Activated CD8-positive, alpha-beta T cell treated with anti-CD3 and anti-CD28 coated beads for 36 hours (primary cell): ENCODE measurements at regions not wholly inside any gene's neighbourhood (a gene's known extent, or its start where the extent isn't known, plus 50 kb on each side); places are given as distances from the start of the nearest gene placed in this dataset.
"Not testable (repeated sequence)": the region's sequence is repeated elsewhere in the genome, so short reads cannot be mapped to it uniquely, and the experiment has no call there.

Experiments used
- ATAC-seq: fragments of 200-7000 bp; cut with Tn5 transposase; one replicate; pipeline ENCODE4 v1.10.0; 2021; ENCODE audit warnings: mild to moderate bottlenecking, moderate library complexity
- CTCF ChIA-PET: fragments of 350-600 bp; sonication (Branson Sonifier 250); formaldehyde crosslinking; loops from one replicate; lab custom pipeline; 2021; ENCODE audit warnings: antibody characterized with exemption; lab: Charles Lee
- POLR2A ChIA-PET: fragments of 350-600 bp; sonication (Branson Sonifier 250); formaldehyde crosslinking; loops from one replicate; lab custom pipeline; 2021; ENCODE audit warnings: antibody characterized with exemption; lab: Charles Lee
- DNase-seq: peaks from one replicate; pipeline ENCODE4 v3.0.0-alpha.2; 2020
- H3K27ac Mint-ChIP-seq: one replicate; pipeline ENCODE4 v1.8.0; 2021; ENCODE audit warnings: mild to moderate bottlenecking, mixed read lengths
- H3K27me3 Mint-ChIP-seq: one replicate; pipeline ENCODE4 v1.8.0; 2021; ENCODE audit warnings: mixed read lengths
- H3K36me3 Mint-ChIP-seq: one replicate; pipeline ENCODE4 v1.8.0; 2021; ENCODE audit warnings: low read depth, mixed read lengths
- H3K4me1 Mint-ChIP-seq: one replicate; pipeline ENCODE4 v1.8.0; 2021; ENCODE audit warnings: low read depth, mixed read lengths
- H3K4me3 Mint-ChIP-seq: one replicate; pipeline ENCODE4 v1.8.0; 2021; ENCODE audit warnings: mild to moderate bottlenecking, moderate library complexity, mixed read lengths
- H3K9me3 Mint-ChIP-seq: one replicate; pipeline ENCODE4 v1.8.0; 2021; ENCODE audit warnings: mixed read lengths
- CTCF ChIP-seq: fragments of 200-600 bp; IDR thresholded peaks from one replicate; pipeline ENCODE4 v1.8.0; 2022; ENCODE audit warnings: antibody characterized with exemption, mild to moderate bottlenecking
- intact Hi-C: fragments of 100-400 bp; cut with micrococcal nuclease; formaldehyde crosslinking; loops from one replicate; pipeline ENCODE4 v1.10.0; 2022

- intact Hi-C loops, result loop anchor here (10.0 kb wide), 1 partner anchor 694 kb away; no protein-coding TSS in a partner anchor
- ATAC-seq (peak; percentile 88), DNase-seq (peak; percentile 23)
- no peaks in the 10 kb centered on the region for H3K9me3 Mint-ChIP-seq
- CTCF ChIA-PET, result interaction anchor here (1.0 kb wide), 1 partner anchor 76 kb away, joined by 4 read pairs; no protein-coding TSS in a partner anchor
- H3K27me3 Mint-ChIP-seq, result no peaks in the 10 kb centered on the region
- H3K4me1 Mint-ChIP-seq, result peaks cover 8% of the 10 kb centered on the region
- H3K4me3 Mint-ChIP-seq, result no peak overlapping the region
- POLR2A ChIA-PET, result no interaction called here
- no peaks in the 10 kb centered on the region for H3K36me3 Mint-ChIP-seq
- TF ChIP-seq CTCF, result no peak
- peak overlapping the region; percentile 4 for H3K27ac Mint-ChIP-seq
These were observed 74.5 kb upstream of the VKORC1L1 start for GRCh38 chr7:65798111-65799075.

- DNase-seq, H3K4me1 Mint-ChIP-seq, intact Hi-C loops, H3K36me3 Mint-ChIP-seq, POLR2A ChIA-PET, CTCF ChIA-PET, ATAC-seq, H3K27me3 Mint-ChIP-seq, H3K4me3 Mint-ChIP-seq, H3K9me3 Mint-ChIP-seq: not testable (repeated sequence)
- H3K27ac Mint-ChIP-seq, result peak overlapping the region; percentile 9
These were observed 72.7 kb upstream of the VKORC1L1 start for GRCh38 chr7:65800191-65800590.

GRCh38 chr7:65800890-65801341, 72.0 kb upstream of the VKORC1L1 start:
- Mint-ChIP-seq H3K4me3 (no peak overlapping the region), H3K4me1 (peaks cover 8% of the 10 kb centered on the region), H3K27me3 (no peaks in the 10 kb centered on the region), H3K27ac (no peak overlapping the region), H3K36me3 (no peaks in the 10 kb centered on the region), H3K9me3 (no peaks in the 10 kb centered on the region)
- TF ChIP-seq CTCF, result no peak
- no peak for DNase-seq
- intact Hi-C loops, result no loop called here
- no peak for ATAC-seq
- CTCF ChIA-PET, result no interaction called here
- POLR2A ChIA-PET, result no interaction called here

GRCh38 chr7:65804887-65805286, 68.0 kb upstream of the VKORC1L1 start:
- Mint-ChIP-seq H3K9me3 (no peaks in the 10 kb centered on the region), H3K4me1 (no peaks in the 10 kb centered on the region), H3K27ac (no peak overlapping the region), H3K36me3 (no peaks in the 10 kb centered on the region), H3K27me3 (no peaks in the 10 kb centered on the region), H3K4me3 (no peak overlapping the region)
- no peak for TF ChIP-seq CTCF
- ChIA-PET CTCF (interaction anchor here (1.8 kb wide), 1 partner anchor 35 kb away, joined by 4 read pairs; no protein-coding TSS in a partner anchor), POLR2A (no interaction called here)
- intact Hi-C loops, result no loop called here
- ATAC-seq (no peak), DNase-seq (no peak)

- H3K36me3 Mint-ChIP-seq, H3K27me3 Mint-ChIP-seq, H3K4me3 Mint-ChIP-seq, intact Hi-C loops, H3K4me1 Mint-ChIP-seq, CTCF ChIA-PET, DNase-seq, POLR2A ChIA-PET, H3K27ac Mint-ChIP-seq, H3K9me3 Mint-ChIP-seq, ATAC-seq: not testable (repeated sequence)
These were observed 65.8 kb upstream of the VKORC1L1 start for GRCh38 chr7:65807067-65807466.
